NCI-H1105 (cell line): ENCODE measurements at regions not wholly inside any gene's neighbourhood (a gene's known extent, or its start where the extent isn't known, plus 50 kb on each side); places are given as distances from the start of the nearest gene placed in this dataset.
"Not testable (repeated sequence)": the region's sequence is repeated elsewhere in the genome, so short reads cannot be mapped to it uniquely, and the experiment has no call there.

ENCODE experiments used
- DNase-seq: peaks from one replicate; lab custom pipeline; 2025; lab: John Stamatoyannopoulos, UW

DNA sequence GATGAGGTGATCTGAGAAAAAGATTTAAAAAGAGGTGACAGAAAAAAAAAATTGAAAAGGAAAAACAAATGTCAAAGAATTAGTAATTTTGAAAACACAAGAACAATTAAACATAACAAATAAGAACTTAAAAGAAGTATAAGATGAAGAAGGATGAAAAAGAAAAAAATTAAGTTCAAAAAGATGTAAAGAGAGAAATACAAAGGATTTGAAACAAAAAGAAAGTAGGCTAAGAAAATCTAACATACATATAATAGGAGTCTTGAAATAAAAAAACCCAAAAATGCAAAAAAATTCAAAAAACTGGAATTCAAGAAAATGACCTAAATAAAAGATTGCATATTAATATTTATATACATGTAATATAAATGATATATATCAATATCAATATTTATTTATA is 949.2 kb downstream of the MCTP2 start:
- DNase-seq = no peak

DNA sequence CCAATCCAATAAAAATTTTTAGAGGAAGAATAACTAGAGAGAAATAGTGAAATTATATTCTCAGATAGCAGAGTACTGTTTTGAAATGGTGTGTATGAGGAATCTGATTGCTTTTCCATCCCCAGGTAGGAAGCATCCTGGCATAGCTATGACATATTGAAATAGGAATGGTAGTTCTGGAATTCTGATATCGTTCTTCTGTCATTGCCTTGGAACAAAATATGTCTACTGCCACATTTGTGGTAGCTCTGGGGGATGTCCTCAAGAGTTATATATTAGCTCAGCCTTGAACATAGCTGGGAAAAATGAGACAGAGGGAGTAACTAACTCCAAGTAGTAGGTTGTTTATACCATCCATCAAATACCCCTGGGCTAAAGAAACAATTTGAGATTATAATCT is 950.7 kb downstream of the MCTP2 start:
- no peak for DNase-seq

DNA sequence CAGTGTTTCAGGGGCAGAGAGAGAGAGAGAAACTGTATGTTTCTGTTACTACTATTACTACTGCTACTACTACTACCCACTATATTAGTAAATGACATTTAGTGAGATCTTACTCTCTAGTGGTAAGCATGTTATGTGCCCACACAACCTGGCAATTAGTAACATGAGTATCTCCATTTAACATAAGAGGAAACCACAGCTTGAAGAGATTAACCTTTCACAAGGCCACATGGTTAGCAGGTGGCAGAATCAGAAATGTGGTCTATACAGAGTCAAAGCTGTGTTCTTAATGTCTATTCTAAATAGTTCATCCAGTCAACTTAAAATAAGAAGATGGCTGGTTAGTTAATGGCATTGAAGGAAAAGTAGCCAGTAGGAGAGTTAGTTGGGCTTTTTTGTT is 961.6 kb downstream of the MCTP2 start:
- no peak for DNase-seq

DNA sequence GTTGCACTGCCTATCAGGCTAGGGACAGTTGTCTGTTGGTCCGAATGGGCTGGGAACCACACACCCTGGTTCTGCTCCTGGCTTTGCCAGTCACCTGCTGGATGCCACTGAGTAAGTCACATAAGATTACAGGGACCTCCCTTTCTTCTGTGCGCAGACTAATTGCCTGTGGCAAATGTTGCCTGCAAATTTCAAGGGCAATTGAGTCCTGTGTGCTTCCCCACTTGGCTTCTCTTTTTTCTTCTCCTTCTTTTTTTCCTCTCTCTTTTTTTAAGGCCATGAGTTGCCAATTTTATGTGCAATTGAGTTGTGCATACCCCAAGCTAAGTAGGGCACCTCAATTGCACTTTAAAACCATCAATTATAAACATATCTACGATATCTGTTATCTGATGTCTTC is 963.4 kb downstream of the MCTP2 start:
- DNase-seq = no peak

DNA sequence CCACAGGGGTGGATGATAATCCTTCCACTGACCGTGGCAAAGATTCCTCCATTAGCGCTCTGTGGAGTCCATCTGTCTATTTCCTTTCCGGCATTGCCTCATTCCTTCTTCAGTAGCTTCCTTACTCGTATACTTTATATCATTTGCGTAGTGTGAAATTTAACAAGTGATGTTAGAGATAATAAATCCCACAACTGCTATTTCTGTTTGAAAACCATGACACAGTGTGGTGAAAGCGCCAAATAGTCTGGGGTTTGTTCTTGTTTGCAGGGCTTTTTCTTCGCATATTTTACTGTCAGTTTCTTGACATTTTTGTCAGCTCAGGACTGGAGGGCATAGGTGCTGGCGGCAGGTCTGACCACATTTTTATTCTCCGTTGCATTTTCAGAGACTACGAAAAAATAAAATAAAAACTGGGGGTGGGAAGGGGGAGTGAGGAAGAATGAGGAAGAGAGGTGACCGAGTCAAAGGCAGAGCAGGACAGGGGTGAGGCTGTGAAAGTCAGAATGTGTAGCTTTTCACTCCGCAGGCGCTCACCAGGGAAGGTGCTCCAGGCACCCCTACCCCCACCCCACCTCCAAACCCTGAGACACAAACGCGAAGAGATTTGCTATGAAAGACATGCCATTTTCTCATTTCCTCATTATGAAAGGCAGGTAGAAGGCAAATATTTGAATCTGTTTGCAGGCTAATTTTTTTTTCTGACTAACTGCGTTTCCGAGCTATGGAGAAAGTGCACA is 965.0 kb downstream of the MCTP2 start:
- no peak for DNase-seq

DNA sequence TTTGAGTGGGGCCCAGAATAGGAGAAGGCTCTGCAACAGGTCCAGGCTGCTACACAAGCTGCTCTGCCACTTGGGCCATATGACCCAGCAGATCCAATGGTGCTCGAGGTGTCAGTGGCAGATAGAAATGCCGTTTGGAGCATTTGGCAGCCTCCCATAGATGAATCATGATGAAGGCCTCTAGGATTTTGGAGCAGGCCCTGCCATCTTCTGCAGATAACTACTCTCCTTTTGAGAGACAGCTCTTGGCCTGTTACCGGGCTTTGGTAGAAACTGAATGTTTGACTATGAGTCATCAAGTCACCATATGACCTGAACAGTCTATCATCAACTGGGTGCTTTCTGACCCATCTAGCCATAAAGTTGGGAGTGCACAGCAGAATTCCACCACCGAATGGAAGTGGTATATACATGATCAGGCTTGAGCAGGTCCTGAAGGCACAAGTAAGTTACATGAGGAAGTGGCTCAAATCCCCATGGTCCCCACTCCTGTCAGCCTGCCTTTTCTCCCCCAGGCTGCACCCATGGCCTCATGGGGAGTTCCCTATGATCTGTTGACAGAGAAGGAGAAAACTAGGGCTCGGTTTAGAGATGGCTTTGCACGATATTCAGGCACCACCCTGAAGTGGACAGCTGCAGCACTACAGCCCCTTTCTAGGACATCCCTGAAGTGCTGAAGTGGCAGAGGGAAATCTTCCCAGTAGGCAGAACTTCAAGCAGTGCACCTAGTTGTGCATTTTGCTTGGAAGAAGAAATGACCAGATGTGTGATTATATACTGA is 971.4 kb downstream of the MCTP2 start:
- no peak for DNase-seq

DNA sequence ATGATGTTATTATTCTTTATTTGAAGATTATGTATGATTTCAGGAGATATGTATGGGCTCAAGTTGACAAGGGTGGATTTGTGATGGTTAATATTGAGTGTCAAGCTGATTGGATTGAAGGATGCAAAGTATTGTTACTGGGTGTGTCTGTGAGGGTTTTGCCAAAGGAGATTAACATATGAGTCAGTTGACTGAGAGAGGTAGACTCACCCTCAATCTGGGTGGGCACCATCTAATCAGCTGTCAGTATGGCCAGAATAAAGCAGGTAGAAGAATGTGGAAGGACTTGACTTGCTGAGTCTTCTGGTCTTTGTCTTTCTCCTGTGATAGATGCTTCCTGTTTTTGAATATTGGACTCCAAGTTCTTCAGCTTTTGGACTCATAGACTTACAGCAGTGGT is 973.7 kb downstream of the MCTP2 start:
- DNase-seq = no peak

DNA sequence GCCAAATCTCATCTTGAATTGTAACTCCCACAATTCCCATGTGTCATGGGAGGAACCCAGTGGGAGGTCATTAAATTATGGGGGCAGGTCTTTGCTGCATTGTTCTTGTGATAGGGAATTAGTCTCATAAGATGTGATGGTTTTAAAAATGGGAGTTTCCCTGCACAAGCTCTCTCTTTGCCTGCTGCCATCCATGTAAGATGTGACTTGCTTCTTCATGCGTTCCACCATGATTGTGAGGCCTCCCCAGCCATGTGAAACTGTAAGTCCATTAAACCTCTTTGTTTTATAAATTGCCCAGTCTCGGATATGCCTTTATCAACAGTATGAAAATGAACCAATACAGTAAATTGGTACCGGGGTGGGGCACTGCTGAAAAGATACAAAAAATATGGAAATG is 974.5 kb downstream of the MCTP2 start:
- not testable (repeated sequence) for DNase-seq

DNA sequence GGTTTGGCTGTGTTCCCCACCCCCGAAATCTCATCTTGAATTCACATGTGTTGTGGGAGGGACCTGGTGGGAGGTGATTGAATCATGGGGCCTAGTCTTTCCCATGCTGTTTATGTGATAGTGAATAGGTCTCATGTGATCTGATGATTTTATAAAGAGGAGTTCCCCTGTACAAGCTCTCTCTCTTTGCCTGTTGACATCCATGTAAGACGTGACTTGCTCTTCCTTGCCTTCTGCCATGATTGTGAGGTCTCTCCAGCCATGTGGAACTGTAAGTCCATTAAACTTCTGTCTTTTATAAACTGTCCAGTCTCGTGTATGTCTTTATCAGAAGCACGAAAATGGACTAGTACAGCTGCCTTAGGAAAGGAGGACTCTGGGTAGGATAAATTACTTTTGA is 976.7 kb downstream of the MCTP2 start:
- DNase-seq = no peak

DNA sequence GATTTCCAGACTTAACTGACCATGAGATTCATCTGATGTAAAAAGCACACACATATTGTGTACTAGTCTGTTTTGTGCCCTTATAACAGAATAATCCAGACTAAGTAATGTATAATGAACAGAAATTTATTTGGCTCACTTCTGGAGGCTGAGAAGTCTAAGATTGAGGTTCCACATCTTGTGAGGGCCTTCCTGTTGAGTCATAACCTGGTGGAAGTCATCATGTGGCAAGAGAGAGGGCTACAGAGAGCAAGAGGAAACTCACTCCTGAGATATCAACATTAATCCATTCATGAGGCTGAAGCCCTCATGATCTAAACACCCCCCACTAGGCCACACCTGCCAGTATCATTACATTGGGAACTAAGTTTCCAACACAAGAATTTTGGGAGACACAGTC is 977.6 kb downstream of the MCTP2 start:
- no peak for DNase-seq

DNA sequence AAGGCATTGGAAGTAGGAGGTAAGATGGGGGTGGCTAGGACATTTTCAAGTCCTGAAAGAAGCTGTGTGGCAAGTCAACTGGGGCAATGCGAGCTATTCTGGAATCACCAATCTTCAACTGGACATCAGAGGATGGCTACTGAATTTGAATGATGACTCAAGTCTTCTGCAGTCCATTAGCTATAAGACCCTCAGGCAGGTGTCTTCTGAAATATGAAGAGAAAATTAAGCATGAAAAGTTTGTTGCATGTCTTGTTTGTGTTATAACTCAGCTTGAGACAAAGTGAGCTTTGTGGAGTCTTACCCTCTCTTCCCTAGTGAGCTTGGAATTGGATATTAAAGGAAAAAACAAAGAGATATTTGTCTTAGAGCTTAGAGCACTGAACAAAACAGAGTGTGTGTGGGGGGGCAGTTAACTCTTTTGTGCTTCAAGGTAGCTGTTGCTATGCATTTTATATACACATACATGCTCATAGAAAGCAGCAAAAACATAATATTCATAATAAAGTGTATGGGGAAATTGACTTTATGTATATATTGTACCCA is 979.1 kb downstream of the MCTP2 start:
- no peak for DNase-seq

DNA sequence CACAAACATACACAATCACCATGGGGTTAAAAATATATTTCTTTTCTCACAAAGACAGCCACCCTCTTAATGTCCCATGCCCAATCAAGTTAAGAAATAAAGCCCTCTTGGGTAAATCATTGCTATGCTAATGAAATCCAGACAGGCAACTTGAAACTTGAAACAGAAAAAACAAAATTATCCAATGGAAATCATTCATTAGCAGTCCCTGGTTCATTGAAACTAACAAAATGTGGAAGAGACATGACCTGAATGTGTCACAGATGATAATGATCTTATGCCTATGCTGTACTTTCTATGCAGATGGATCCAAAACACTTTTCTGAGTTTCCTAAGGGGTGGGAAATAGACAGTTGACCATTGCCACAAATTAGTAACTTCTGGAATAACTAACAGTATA is 983.7 kb downstream of the MCTP2 start:
- no peak for DNase-seq

DNA sequence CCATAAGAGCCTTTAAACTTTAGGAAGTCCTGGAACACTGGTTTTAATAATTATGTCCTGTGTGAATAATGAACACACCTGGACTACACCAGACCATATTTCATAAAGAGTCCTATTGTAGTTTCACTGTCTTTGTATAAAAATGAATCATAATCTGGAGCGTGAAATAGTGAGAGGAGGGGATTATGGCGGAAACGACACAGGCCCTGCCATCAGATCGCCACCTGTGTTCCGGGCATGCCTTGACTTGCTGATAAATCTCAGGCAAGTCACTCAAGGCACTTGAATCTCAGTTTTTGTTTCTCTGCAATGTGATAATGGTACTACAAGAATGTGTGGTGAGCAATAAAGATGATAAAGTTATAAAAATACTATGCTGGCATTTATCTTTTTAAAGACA is 995.5 kb downstream of the MCTP2 start:
- no peak for DNase-seq

DNA sequence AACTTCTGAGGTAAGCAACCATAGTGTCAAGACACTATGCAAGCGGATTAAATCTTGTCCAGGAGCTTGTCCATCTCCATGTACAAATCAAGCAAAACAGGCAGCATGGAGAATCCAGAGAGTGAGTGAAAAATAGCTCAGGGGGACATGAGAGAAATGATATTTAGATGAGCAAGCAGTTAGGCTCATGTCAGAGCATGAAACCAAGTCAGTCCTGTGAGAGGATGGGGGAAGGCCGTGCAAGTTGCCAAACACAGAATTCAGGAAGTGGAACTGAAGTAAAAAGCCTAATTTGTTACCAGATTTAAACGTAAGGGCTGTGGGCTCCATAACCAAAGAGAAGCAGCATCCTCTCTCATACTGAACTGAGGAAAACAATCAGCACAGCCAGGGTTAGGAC is 995.9 kb downstream of the MCTP2 start:
- DNase-seq = no peak

DNA sequence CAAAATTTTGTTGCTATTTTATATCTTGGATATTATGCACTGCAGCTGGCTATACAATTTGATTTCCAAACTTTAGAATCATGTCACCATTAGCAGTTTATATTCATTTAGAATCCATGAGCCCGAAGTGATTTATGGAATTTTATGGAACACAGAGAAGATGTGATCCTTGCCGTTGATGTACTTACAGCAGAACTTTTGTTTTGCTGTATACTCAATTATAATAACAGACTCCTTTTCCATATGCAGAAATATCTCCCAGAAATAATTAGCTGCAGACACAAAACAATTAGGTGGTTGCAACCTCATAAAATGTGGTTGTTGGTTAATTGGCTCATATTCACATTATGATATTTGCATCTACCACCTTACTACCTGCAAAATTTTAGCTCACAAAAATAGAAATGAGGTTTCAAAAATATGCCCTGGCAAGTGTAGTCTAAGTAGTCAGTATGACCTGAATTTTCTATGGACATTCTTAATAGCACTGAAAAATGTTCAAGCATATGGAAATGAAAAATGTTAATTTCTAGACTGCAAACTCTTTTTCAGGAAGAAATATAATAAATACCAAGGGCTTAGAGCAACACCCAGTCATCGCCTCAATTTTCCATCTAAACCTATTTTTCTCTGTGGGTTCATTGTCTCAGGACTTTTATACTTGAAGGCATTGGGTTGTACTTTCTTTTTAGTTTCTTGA is 997.6 kb downstream of the MCTP2 start:
- DNase-seq = no peak

DNA sequence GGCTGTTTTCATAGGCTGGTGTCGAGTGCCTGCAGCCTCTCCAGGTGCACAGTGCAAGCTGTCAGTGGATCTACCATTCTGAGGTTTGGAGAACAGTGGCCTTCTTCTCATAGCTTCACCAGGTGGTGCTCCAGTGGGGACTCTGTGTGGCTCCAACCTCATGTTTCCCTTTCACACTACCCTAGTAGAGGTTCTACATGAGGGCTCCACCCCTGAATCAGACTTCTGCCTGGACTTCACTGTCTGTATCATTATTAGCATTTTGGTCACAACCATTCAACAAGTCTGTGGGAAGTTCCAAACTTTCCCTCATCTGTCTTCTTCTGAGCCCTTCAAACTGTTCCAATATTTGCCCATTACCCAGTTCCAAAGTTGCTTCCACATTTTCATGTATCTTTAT is 1003.7 kb downstream of the MCTP2 start:
- DNase-seq = no peak

DNA sequence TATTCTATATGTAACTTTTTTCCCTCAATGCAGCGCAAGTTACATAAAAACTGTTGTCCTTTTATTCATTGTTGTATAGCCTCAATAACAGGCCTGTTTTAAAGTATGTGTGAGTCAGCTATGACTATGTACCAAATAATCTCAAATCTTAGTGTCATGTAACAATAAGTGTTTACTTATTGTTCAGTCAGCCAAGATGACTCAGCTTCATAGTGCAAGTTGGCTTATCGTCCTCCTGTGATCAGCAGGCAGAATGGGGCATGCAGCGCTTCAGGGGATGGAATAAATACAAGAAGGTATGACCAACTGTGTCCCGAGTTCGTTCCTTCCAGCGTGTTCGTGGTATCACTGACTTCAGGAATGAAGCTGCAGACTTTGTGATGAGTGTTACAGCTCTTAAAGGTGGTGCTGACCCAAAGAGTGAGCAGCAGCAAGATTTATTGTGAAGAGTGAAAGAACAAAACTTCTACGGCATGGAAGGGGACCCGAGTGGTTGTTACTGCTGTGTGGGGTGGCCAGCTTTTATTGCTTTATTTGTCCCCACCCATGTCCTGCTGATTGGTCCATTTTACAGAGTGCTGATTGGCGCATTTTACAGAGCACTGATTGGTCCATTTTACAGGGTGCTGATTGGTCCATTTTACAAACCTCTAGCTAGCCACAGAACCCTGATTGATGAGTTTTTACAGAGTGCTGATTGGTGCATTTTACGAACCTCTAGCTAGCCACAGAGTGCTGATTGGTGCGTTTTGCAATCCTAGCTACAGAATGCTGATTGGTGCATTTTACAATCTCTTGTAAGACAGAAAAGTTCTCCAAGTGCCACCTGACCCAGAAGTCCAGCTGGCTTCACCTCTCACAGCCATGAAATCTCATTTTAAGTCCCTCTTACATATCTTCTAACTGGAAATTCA is 1016.0 kb downstream of the MCTP2 start:
- DNase-seq = no peak

DNA sequence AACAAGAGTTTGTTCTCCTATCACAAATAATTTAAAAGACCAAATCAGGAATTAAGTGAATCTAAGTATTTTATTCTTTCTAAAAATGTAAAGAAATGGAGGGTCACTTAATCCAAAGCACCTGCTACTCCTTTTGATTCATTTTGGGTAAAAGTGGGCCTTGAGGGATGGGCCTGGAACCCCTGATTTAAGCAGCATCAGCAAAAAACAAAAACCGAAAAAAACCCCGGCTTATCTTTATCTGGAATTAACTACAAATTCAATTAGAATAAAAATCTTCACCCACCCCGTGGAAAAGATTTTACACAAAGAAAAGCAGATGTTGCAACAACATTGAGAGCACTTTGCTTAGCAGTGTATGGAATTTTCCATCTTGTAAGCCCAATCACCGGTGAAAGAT is 1018.2 kb downstream of the MCTP2 start:
- DNase-seq = no peak

DNA sequence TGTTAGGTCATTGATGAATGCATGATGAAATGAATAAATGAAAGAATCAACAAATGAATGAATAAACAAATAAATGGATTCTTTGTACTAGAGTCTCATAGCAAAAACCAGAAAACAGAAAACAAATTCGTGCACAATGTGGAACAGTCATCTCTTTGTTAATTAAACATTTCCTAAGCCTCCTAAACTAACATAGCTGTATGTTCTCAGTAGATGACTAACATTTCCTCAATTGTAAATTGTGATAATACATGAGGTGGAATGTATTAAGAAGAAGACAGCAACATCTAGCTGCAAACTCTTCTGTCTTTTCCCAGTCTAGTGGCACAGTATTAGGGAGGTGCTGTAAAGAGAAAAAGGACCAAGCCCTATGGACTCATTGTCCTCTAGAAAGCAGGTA is 1021.0 kb downstream of the MCTP2 start:
- no peak for DNase-seq

DNA sequence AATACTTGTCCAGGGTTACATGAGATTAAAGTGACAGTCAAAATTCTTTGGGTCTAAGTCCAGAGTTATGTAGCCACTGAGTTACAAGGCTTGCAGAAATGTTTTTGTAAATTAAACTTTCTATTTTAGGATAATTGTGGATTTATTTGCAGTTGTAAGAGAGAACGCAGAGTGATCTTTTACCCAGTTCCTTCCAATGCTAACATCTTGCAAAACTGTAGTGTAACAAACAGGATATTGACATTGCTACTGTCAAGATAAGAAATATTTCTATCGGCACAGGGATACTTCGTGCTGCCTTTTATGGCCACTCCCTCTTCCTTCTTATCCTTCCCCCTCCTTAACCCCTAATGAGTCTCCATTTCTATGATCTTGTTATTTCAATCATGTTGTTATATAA is 1022.9 kb downstream of the MCTP2 start:
- DNase-seq = no peak

DNA sequence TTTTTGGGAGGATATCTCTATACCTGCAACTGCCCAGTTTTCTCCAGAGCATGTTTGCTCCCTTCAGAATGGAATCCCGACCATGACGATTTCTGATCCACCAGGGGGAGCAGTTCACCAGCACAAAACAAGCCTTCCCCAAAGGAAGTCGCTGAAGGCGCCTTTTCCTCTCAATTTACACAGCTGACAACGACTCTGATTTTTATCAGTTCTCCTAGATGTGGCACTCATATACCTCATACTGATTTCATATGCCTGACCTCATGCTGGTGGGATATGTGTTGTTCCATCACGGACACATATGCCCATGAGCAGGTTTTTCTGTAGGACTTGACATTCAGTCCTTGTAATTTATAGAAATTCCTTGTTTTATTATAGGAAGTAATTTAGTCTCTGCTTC is 1028.2 kb downstream of the MCTP2 start:
- peak; percentile 30 for DNase-seq

DNA sequence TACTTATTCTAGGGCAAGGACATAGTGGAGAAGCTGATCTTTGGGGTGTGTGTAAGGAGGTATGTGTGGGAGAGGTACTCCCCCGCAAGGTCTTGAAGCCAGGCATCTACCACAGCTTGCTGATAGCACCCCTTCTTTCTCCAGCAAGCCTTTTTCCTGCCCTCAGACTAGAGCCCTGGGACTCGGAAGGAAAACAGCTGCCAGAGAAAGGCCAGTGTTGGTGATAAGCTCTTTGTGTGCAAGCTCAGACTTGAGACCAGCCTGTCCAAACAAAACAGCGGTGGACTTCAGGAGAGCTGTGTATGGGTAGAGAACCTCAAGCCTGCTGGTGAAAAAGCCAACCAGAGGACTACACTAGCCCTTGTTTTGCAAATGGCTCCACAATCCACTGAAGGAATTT is 1028.6 kb downstream of the MCTP2 start:
- DNase-seq = no peak
